HepG2 (cell line): ENCODE measurements at regions not wholly inside any gene's neighbourhood (a gene's known extent, or its start where the extent isn't known, plus 50 kb on each side); places are given as distances from the start of the nearest gene placed in this dataset.
A peak's percentile ranks its signal among the peaks of the same experiment; 100 is the strongest.

Experiments
- CENPX ChIP-seq: sonication (generic); formaldehyde crosslinking; IDR thresholded peaks from 2 replicates; pipeline ENCODE4 v1.9.0; 2021; ENCODE audit warnings: mild to moderate bottlenecking, missing genetic modification reagents, moderate library complexity
- FOXC1 ChIP-seq: sonication (generic); formaldehyde crosslinking; IDR thresholded peaks from 2 replicates; pipeline ENCODE4 v1.8.0; 2022; ENCODE audit warnings: mild to moderate bottlenecking, missing genetic modification reagents, borderline replicate concordance
- HDAC6 ChIP-seq: fragments of 200-600 bp; sonication (generic); IDR thresholded peaks from 2 replicates; pipeline ENCODE4 v1.7.0; 2017; ENCODE audit warnings: mild to moderate bottlenecking, antibody characterized with exemption, low read length, low read depth
- HMGA1 ChIP-seq: sonication (generic); formaldehyde crosslinking; conservative IDR thresholded peaks from 2 replicates; pipeline ENCODE4 v1.4.0; 2020; ENCODE audit warnings: missing genetic modification reagents
- KLF11 ChIP-seq: IDR thresholded peaks from 2 replicates; pipeline ENCODE4 v1.6.1; 2016; ENCODE audit warnings: missing compliant biosample characterization
- KLF16 ChIP-seq, 2 experiments: sonication (generic) in 1 of 2; formaldehyde crosslinking in 1 of 2; IDR thresholded peaks; 2 replicates each; pipeline versions ENCODE4 v1.6.1 to v1.8.0; 2016 to 2023; ENCODE audit warnings: missing genetic modification reagents in 2 of 2, missing compliant biosample characterization in 1 of 2
- NFE2L2 ChIP-seq: fragments of 150-350 bp; IDR thresholded peaks from 2 replicates; pipeline ENCODE4 v1.6.1; 2014; ENCODE audit warnings: low read length
- ZFAT ChIP-seq: sonication (generic); formaldehyde crosslinking; conservative IDR thresholded peaks from 2 replicates; pipeline ENCODE4 v1.8.1; 2023; ENCODE audit warnings: missing genetic modification reagents, inconsistent platforms
- ZNF10 ChIP-seq: sonication (generic); formaldehyde crosslinking; IDR thresholded peaks from 2 replicates; pipeline ENCODE4 v1.4.0; 2020; ENCODE audit warnings: mild to moderate bottlenecking, low read depth, missing genetic modification reagents, borderline replicate concordance
- ZNF138 ChIP-seq: sonication (generic); formaldehyde crosslinking; IDR thresholded peaks from 2 replicates; pipeline ENCODE4 v1.5.0; 2020; ENCODE audit warnings: mild to moderate bottlenecking, low read depth, missing genetic modification reagents
- ZNF24 ChIP-seq: fragments of 450-650 bp; IDR thresholded peaks from 2 replicates; pipeline ENCODE4 v1.6.1; 2017; ENCODE audit warnings: antibody characterized with exemption, mild to moderate bottlenecking
- ZNF263 ChIP-seq: sonication (generic); formaldehyde crosslinking; IDR thresholded peaks from 2 replicates; pipeline ENCODE4 v1.4.0; 2020; ENCODE audit warnings: missing genetic modification reagents
- ZNF33A ChIP-seq: sonication (generic); formaldehyde crosslinking; IDR thresholded peaks from 2 replicates; pipeline ENCODE4 v1.5.1; 2020; ENCODE audit warnings: missing genetic modification reagents, mild to moderate bottlenecking, moderate library complexity, borderline replicate concordance
- ZNF543 ChIP-seq: sonication (generic); formaldehyde crosslinking; IDR thresholded peaks from 2 replicates; pipeline ENCODE4 v1.4.0; 2020; ENCODE audit warnings: mild to moderate bottlenecking, missing genetic modification reagents
- ZNF639 ChIP-seq: conservative IDR thresholded peaks from 2 replicates; pipeline ENCODE4 v1.6.1; 2018; ENCODE audit warnings: missing genetic modification reagents
- ZNF7 ChIP-seq: IDR thresholded peaks from 2 replicates; pipeline ENCODE4 v1.6.1; 2016; ENCODE audit warnings: missing biosample characterization, missing genetic modification reagents
- TF ChIP-seq, protein P1 (sequence below): sonication (generic); formaldehyde crosslinking; IDR thresholded peaks from one replicate; pipeline ENCODE4 v1.5.1; 2020; ENCODE audit warnings: mild to moderate bottlenecking, missing genetic modification reagents; ENCODE audit errors: not compliant biosample characterization
- TF ChIP-seq, protein P2 (sequence below): sonication (generic); formaldehyde crosslinking; IDR thresholded peaks from 2 replicates; pipeline ENCODE4 v1.5.1; 2020; ENCODE audit warnings: missing genetic modification reagents, mild to moderate bottlenecking, borderline replicate concordance

- TF ChIP-seq, protein P1, sequence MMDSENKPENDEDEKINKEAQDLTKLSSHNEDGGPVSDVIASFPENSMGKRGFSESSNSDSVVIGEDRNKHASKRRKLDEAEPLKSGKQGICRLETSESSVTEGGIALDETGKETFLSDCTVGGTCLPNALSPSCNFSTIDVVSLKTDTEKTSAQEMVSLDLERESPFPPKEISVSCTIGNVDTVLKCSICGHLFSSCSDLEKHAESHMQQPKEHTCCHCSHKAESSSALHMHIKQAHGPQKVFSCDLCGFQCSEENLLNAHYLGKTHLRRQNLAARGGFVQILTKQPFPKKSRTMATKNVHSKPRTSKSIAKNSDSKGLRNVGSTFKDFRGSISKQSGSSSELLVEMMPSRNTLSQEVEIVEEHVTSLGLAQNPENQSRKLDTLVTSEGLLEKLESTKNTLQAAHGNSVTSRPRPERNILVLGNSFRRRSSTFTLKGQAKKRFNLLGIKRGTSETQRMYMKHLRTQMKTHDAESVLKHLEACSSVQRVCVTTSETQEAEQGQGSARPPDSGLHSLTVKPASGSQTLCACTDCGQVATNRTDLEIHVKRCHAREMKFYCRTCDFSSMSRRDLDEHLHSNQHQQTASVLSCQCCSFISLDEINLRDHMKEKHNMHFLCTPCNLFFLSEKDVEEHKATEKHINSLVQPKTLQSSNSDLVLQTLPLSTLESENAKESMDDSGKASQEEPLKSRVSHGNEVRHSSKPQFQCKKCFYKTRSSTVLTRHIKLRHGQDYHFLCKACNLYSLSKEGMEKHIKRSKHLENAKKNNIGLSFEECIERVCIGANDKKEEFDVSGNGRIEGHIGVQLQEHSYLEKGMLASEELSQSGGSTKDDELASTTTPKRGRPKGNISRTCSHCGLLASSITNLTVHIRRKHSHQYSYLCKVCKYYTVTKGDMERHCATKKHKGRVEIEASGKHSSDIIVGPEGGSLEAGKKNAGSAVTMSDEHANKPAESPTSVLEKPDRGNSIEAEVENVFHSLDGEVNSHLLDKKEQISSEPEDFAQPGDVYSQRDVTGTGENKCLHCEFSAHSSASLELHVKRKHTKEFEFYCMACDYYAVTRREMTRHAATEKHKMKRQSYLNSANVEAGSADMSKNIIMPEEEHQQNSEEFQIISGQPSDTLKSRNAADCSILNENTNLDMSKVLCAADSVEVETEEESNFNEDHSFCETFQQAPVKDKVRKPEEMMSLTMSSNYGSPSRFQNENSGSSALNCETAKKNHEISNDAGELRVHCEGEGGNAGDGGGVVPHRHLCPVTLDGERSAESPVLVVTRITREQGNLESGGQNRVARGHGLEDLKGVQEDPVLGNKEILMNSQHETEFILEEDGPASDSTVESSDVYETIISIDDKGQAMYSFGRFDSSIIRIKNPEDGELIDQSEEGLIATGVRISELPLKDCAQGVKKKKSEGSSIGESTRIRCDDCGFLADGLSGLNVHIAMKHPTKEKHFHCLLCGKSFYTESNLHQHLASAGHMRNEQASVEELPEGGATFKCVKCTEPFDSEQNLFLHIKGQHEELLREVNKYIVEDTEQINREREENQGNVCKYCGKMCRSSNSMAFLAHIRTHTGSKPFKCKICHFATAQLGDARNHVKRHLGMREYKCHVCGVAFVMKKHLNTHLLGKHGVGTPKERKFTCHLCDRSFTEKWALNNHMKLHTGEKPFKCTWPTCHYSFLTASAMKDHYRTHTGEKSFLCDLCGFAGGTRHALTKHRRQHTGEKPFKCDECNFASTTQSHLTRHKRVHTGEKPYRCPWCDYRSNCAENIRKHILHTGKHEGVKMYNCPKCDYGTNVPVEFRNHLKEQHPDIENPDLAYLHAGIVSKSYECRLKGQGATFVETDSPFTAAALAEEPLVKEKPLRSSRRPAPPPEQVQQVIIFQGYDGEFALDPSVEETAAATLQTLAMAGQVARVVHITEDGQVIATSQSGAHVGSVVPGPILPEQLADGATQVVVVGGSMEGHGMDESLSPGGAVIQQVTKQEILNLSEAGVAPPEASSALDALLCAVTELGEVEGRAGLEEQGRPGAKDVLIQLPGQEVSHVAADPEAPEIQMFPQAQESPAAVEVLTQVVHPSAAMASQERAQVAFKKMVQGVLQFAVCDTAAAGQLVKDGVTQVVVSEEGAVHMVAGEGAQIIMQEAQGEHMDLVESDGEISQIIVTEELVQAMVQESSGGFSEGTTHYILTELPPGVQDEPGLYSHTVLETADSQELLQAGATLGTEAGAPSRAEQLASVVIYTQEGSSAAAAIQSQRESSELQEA = no peak
- no peak for TF ChIP-seq ZNF263 (CRISPR knock-in tag)
- no peak for TF ChIP-seq ZFAT (CRISPR knock-in tag)
- TF ChIP-seq HDAC6 = no peak
- no peak for TF ChIP-seq ZNF7 (CRISPR knock-in tag)
- TF ChIP-seq ZNF543 (CRISPR knock-in tag) = no peak
- no peak for TF ChIP-seq CENPX
- no peak for TF ChIP-seq FOXC1 (CRISPR knock-in tag)
- TF ChIP-seq, protein P2, sequence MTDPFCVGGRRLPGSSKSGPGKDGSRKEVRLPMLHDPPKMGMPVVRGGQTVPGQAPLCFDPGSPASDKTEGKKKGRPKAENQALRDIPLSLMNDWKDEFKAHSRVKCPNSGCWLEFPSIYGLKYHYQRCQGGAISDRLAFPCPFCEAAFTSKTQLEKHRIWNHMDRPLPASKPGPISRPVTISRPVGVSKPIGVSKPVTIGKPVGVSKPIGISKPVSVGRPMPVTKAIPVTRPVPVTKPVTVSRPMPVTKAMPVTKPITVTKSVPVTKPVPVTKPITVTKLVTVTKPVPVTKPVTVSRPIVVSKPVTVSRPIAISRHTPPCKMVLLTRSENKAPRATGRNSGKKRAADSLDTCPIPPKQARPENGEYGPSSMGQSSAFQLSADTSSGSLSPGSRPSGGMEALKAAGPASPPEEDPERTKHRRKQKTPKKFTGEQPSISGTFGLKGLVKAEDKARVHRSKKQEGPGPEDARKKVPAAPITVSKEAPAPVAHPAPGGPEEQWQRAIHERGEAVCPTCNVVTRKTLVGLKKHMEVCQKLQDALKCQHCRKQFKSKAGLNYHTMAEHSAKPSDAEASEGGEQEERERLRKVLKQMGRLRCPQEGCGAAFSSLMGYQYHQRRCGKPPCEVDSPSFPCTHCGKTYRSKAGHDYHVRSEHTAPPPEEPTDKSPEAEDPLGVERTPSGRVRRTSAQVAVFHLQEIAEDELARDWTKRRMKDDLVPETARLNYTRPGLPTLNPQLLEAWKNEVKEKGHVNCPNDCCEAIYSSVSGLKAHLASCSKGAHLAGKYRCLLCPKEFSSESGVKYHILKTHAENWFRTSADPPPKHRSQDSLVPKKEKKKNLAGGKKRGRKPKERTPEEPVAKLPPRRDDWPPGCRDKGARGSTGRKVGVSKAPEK = 0 out of 2 replicates have a peak, but pooled peaks have one; percentile 32
- TF ChIP-seq KLF16 (CRISPR knock-in tag; IDR thresholded peaks at IDR 0.05) = peak in 1 of 2 experiments; percentile 86; a peak in 2 of 4 replicates
- TF ChIP-seq NFE2L2 = no peak
- TF ChIP-seq KLF11 (CRISPR knock-in tag) = peak; percentile 76; the same call in 1 of the 2 replicates
- TF ChIP-seq ZNF639 (CRISPR knock-in tag) = no peak
- TF ChIP-seq ZNF10 (CRISPR knock-in tag) = no peak
- no peak for TF ChIP-seq ZNF24
- 0 out of 2 replicates have a peak, but pooled peaks have one; percentile 22 for TF ChIP-seq ZNF33A
- TF ChIP-seq HMGA1 (CRISPR knock-in tag) = no peak
- TF ChIP-seq ZNF138 (CRISPR knock-in tag) = no peak
Measured at GRCh38 chr5:92944903-92945604, 636.0 kb downstream of the NR2F1-AS1 start (continued).
